HEK293 (cell line): ENCODE measurements at regions not wholly inside any gene's neighbourhood (a gene's known extent, or its start where the extent isn't known, plus 50 kb on each side); places are given as distances from the start of the nearest gene placed in this dataset.

Source experiments
- TF ChIP-seq, protein P1 (sequence below): fragments of 450-650 bp; formaldehyde crosslinking; IDR thresholded peaks from 2 replicates; pipeline ENCODE4 v1.5.1; 2017; ENCODE audit warnings: missing biosample characterization, mild to moderate bottlenecking, missing genetic modification characterization, moderate library complexity
- TF ChIP-seq, protein P2 (sequence below): fragments of 450-650 bp; formaldehyde crosslinking; IDR thresholded peaks from 2 replicates; pipeline ENCODE4 v1.5.1; 2016; ENCODE audit warnings: missing biosample characterization, missing genetic modification characterization

DNA sequence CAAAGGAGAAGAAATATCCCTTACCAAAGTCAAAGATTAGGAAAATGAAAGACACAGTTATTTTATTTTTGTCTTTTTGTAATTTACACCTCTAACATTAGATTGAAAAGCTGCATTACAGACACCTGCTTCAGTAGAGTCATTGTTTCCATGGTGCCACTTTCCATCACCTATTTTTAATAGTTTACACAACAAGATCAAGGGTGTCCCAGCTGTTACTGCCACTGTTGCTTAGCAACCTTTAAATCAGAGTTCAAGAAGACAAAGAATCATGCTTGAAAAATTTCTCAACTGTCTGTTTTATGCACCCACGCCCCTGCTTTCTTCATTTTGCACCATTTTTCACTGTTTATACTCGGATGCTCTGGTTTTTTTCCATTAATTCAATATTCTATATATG, 668.2 kb upstream of the GJE1 start:
- TF ChIP-seq, protein P1, sequence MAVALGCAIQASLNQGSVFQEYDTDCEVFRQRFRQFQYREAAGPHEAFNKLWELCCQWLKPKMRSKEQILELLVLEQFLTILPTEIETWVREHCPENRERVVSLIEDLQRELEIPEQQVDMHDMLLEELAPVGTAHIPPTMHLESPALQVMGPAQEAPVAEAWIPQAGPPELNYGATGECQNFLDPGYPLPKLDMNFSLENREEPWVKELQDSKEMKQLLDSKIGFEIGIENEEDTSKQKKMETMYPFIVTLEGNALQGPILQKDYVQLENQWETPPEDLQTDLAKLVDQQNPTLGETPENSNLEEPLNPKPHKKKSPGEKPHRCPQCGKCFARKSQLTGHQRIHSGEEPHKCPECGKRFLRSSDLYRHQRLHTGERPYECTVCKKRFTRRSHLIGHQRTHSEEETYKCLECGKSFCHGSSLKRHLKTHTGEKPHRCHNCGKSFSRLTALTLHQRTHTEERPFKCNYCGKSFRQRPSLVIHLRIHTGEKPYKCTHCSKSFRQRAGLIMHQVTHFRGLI: no peak
- TF ChIP-seq, protein P2, sequence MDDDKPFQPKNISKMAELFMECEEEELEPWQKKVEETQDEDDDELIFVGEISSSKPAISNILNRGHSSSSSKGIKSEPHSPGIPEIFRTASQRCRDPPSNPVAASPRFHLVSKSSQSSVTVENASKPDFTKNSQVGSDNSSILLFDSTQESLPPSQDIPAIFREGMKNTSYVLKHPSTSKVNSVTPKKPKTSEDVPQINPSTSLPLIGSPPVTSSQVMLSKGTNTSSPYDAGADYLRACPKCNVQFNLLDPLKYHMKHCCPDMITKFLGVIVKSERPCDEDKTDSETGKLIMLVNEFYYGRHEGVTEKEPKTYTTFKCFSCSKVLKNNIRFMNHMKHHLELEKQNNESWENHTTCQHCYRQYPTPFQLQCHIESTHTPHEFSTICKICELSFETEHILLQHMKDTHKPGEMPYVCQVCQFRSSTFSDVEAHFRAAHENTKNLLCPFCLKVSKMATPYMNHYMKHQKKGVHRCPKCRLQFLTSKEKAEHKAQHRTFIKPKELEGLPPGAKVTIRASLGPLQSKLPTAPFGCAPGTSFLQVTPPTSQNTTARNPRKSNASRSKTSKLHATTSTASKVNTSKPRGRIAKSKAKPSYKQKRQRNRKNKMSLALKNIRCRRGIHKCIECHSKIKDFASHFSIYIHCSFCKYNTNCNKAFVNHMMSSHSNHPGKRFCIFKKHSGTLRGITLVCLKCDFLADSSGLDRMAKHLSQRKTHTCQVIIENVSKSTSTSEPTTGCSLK (tag by site-specific recombination): no peak
